ENCODE measurements at regions not wholly inside any gene's neighbourhood (a gene's known extent, or its start where the extent isn't known, plus 50 kb on each side); places are given as distances from the start of the nearest gene placed in this dataset.
"Not testable (repeated sequence)": the region's sequence is repeated elsewhere in the genome, so short reads cannot be mapped to it uniquely, and the experiment has no call there.

- DNase-seq (ENCODE audit: extremely low read depth, low read depth) = no peak
Measured at GRCh38 chr21:14620152-14620551, 74.0 kb upstream of the SAMSN1 start.

GRCh38 chr21:14617871-14618270 lies 71.8 kb upstream of the SAMSN1 start:
- no peak for DNase-seq (ENCODE audit: extremely low read depth, low read depth)

- no peak for DNase-seq (ENCODE audit: extremely low read depth, low read depth)
Measured at GRCh38 chr21:14617040-14617393, 70.9 kb upstream of the SAMSN1 start.

- DNase-seq (ENCODE audit: extremely low read depth, low read depth) = peak; percentile 0
Measured at GRCh38 chr21:14616380-14617039, 70.4 kb upstream of the SAMSN1 start.

DNA sequence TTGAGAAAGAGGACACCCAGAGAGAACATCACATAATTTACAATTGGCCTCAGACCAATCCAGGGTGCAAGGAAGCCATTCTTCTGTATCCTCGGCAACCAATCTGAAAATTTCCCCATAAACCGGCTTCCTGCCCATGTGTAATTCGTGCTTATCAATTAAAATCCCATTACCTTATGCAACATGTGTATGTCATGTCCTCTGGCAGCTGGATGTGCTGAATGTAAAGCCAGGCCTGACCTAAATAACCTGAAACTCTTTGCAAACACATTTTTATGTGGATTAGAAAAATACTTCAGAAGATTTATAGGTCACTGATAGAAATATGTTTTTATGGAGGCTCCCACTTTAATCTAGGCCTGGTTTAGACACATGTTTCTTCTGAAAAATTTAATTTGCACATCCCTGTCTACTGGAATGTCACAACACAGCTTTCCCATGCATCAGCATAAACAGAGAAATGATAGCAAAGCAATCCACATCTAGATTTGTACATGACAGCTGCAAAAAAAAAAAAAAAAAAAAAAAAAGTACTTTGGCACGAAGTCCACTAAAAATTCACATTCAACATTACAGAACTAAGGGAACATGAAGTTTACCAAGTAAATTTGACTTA lies 69.4 kb upstream of the SAMSN1 start:
- no peak for DNase-seq (ENCODE audit: extremely low read depth, low read depth)

DNA sequence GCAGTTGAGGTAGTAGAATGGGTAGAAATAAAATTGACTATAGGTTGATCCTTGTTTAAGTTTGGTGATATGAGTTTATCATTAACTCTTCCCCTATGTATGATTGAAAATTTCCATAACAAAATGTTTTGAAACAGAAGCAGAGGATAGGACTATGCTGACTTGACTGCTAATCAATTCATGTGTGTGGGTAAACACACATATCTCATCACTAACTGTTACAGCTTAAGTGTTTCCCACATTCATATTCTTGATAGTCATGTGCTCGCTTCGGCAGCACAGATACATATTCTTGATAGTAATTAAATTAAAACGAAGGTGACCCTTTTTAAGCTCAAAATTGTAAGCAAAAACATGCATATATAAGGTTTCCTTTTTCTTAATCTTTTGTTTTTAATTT lies 68.2 kb upstream of the SAMSN1 start:
- DNase-seq (ENCODE audit: extremely low read depth, low read depth) = no peak

DNA sequence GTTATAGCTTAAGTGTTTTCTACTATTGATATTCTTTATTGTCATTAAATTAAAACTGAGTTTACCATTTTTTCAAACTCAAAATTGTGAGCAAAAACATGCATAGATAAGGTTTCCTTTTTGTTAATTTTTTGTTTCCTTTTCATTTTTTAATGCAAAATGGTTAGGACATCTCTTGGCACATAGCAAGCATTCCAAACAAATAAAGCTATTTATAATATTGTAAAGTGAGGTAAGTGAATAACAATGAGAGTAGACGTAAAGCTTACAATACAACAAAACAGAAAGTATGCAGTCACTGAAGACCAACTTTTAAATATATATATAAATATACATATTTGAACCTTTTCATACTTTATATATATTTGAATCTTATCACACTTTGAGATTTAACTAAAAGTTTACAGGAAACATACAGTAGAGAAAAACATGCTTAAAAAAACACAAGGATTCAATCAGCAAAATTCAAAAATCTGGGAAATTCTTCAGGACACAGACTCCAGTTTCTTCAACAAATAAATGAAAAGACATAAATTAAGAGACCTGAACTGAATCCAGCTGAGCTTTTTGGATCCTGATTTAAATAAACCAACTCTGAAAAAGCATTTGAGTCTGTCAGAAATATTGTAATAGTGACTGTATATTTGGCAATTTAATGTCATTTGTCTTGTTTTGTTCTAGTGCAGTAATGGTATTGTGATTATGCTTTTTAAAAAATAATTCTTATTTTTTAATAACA lies 67.5 kb upstream of the SAMSN1 start:
- DNase-seq (ENCODE audit: extremely low read depth, low read depth) = no peak

DNA sequence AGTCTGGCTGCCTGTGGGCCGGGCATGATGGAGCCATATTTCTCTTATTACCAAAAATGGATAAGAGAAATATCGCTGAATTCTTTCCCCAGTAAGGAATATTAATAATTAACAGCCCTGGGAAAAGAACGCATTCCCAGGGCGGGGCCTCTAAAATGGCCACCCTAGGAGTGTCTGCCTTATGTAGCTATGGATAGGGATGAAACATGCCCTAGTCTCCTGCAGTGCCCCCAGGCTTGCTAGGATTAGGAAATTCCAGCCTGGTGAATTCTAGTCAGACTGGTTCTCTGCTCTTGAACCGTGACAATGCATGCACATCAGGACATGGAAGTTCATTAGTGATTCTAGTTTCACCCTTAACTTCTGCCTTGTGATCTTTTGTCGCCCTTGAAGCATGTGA lies 64.0 kb upstream of the SAMSN1 start:
- not testable (repeated sequence) for DNase-seq (ENCODE audit: extremely low read depth, low read depth)

- DNase-seq (ENCODE audit: extremely low read depth, low read depth) = no peak
Measured at GRCh38 chr21:14609274-14609673, 63.2 kb upstream of the SAMSN1 start.

DNA sequence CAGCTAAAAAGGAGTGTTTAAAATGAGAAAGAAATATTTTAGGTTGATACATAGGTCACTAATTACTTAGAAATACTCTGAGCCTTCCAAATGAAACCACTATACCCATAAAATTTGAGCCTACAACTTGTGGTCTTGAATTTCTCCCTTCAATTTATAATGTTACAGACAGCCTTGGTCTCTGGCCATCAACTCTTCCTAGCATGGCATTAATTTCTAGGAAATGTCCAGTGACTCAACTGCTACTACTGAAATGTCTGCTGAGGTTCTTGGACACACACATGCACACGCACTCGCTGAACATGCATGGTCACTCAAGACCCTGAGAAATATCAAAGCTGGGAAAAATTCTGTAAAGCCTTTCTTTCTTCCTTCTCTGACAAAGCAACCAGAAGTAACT lies 61.1 kb upstream of the SAMSN1 start:
- no peak for DNase-seq (ENCODE audit: extremely low read depth, low read depth)

GRCh38 chr21:14603202-14603601 lies 57.1 kb upstream of the SAMSN1 start:
- DNase-seq (ENCODE audit: extremely low read depth, low read depth) = no peak

- DNase-seq (ENCODE audit: extremely low read depth, low read depth) = no peak
Measured at GRCh38 chr21:14602382-14602958, 56.4 kb upstream of the SAMSN1 start.

DNA sequence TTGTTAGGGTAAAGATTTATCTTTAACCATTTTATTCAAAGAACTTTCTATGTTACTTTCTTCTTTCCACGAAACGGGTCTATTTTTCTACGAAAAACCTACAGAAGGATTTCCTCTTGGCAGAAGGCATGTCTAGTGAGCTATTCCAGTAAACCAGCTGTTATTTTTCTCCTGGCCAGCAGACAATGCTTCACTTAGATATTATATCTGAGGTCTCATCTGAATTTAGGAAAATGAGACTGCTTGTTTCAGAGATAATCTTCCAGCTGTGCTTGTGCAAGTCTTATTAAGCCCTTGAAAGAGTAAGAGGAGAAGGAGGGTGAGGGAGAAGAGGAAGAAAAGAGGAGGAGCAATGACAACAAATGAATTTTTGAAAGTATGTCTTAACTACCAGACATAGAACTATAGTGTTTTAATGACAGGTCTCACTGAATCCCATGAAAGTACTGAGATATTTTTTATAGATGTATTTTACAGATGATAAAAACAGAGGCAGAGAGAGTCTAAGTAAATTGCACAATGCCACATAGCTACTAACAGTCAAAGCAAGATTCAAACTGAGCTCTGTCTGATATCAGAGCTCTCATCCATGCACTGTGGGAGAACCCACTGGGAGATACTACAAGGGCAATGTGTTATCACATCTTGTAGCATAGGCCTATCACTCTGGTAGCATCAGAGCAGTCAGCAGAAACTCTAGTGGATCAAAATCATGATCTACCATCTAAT lies 54.6 kb upstream of the SAMSN1 start:
- no peak for DNase-seq (ENCODE audit: extremely low read depth, low read depth)

DNA sequence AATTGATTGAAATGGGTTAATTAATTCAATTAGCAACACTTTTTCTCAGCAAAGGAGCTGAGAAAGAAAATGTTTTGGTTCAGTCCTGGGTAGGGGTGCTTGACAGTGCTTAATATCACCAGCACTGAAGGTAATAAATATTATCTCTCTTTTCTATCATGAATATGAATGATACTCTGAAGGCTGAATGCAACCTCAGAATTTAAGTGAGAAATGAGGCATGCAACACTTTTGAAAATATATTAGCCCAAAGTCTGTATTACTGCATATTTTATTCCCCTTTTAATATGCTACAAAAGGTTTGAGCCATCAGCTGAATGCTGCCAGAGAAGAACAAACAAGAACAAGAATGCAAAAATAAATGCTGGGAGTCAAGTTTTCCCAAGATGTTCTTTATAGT lies 52.0 kb upstream of the SAMSN1 start:
- no peak for DNase-seq (ENCODE audit: extremely low read depth, low read depth)

Data from NCI-H460 (cell line).